ENCODE measurements at regions not wholly inside any gene's neighbourhood (a gene's known extent, or its start where the extent isn't known, plus 50 kb on each side); places are given as distances from the start of the nearest gene placed in this dataset.

- Mint-ChIP-seq H3K36me3 (ENCODE audit: insufficient read depth) (no peaks in the 10 kb centered on the region), H3K9me3 (no peaks in the 10 kb centered on the region), H3K4me1 (no peaks in the 10 kb centered on the region), H3K4me3 (no peak overlapping the region), H3K27me3 (peaks cover 18% of the 10 kb centered on the region), H3K27ac (ENCODE audit: low read depth) (no peak overlapping the region)
- ATAC-seq (replicated peaks; ENCODE audit: extremely low read depth, poor library complexity, severe bottlenecking) = no peak
- DNase-seq (ENCODE audit: low spot score in 2 of 2) = no peak
Observed at GRCh38 chr15:86004061-86004460, 75.6 kb upstream of the AGBL1 start.

DNA sequence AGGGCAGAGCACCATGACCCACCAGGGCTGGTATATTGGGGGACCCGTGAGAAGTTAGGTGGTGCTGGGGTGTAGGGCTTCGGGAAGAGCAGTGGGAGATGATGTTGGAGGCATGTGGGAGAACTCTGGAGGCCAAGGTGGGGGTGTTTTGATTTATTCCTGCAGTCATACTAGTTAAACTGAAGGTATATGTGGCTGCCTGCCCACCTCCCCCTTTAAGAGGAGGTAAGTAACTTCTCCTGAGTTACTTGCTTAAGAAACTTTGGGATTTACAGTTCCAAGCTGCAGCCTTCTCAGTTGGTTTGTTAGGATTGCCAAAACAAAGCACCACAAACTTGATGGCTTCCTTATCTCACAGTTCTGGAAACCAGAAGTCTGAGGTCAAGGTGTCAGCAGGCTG, 73.1 kb upstream of the AGBL1 start:
- no peaks in the 10 kb centered on the region for H3K9me3 Mint-ChIP-seq
- H3K36me3 Mint-ChIP-seq (ENCODE audit: insufficient read depth) = no peaks in the 10 kb centered on the region
- peaks cover 13% of the 10 kb centered on the region for H3K27me3 Mint-ChIP-seq
- no peaks in the 10 kb centered on the region for H3K4me1 Mint-ChIP-seq
- DNase-seq (ENCODE audit: low spot score in 2 of 2) = no peak
- no peak overlapping the region for H3K4me3 Mint-ChIP-seq
- no peak for ATAC-seq (replicated peaks; ENCODE audit: extremely low read depth, poor library complexity, severe bottlenecking)
- no peak overlapping the region for H3K27ac Mint-ChIP-seq (ENCODE audit: low read depth)

DNA sequence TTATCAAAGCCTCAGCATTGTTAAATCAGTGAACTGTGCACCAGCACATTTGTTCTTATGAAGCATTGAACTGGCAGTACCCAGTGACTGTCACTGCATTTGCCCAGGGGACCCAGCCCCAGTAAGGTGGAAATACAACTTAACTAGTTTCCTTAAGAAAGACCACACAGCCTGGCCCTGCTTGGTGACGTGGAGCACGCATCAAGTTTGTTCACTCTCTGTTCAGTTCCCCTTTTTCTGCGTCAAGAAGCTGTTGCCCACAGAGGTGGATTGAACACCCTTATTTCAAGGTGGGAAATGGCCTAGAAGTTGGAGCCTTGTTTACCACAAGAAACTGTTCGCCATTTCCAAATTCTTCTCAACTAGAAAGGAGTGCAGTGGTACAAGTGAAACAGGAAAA, 69.9 kb upstream of the AGBL1 start:
- Mint-ChIP-seq H3K27ac (ENCODE audit: low read depth) (no peak overlapping the region), H3K36me3 (ENCODE audit: insufficient read depth) (no peaks in the 10 kb centered on the region), H3K9me3 (no peaks in the 10 kb centered on the region)

GRCh38 chr15:86010398-86010797, 69.3 kb upstream of the AGBL1 start:
- no peaks in the 10 kb centered on the region for H3K36me3 Mint-ChIP-seq (ENCODE audit: insufficient read depth)
- H3K27ac Mint-ChIP-seq (ENCODE audit: low read depth) = no peak overlapping the region
- peaks cover under 1% of the 10 kb centered on the region for H3K27me3 Mint-ChIP-seq
- H3K4me3 Mint-ChIP-seq = no peak overlapping the region
- H3K4me1 Mint-ChIP-seq = no peaks in the 10 kb centered on the region
- DNase-seq (ENCODE audit: low spot score in 2 of 2) (no peak), ATAC-seq (replicated peaks; ENCODE audit: extremely low read depth, poor library complexity, severe bottlenecking) (no peak)
- no peaks in the 10 kb centered on the region for H3K9me3 Mint-ChIP-seq

More for the DNA sequence above, 69.9 kb upstream of the AGBL1 start:
- no peak overlapping the region for H3K4me3 Mint-ChIP-seq
- no peak for ATAC-seq (replicated peaks; ENCODE audit: extremely low read depth, poor library complexity, severe bottlenecking)
- H3K4me1 Mint-ChIP-seq = no peaks in the 10 kb centered on the region
- no peak for DNase-seq (ENCODE audit: low spot score in 2 of 2)
- no peaks in the 10 kb centered on the region for H3K27me3 Mint-ChIP-seq

GRCh38 chr15:86010891-86011290, 68.8 kb upstream of the AGBL1 start:
- Mint-ChIP-seq H3K4me3 (no peak overlapping the region), H3K27ac (ENCODE audit: low read depth) (no peak overlapping the region), H3K4me1 (no peaks in the 10 kb centered on the region)

GRCh38 chr15:86014016-86014415, 65.7 kb upstream of the AGBL1 start:
- Mint-ChIP-seq H3K9me3 (no peaks in the 10 kb centered on the region), H3K27ac (ENCODE audit: low read depth) (no peak overlapping the region), H3K36me3 (ENCODE audit: insufficient read depth) (no peaks in the 10 kb centered on the region), H3K27me3 (peaks cover 25% of the 10 kb centered on the region), H3K4me1 (no peaks in the 10 kb centered on the region), H3K4me3 (no peak overlapping the region)
- no peak for DNase-seq (ENCODE audit: low spot score in 2 of 2)
- no peak for ATAC-seq (replicated peaks; ENCODE audit: extremely low read depth, poor library complexity, severe bottlenecking)

More at GRCh38 chr15:86010891-86011290, 68.8 kb upstream of the AGBL1 start:
- ATAC-seq (replicated peaks; ENCODE audit: extremely low read depth, poor library complexity, severe bottlenecking) (no peak), DNase-seq (ENCODE audit: low spot score in 2 of 2) (no peak)
- H3K9me3 Mint-ChIP-seq = no peaks in the 10 kb centered on the region
- no peaks in the 10 kb centered on the region for H3K36me3 Mint-ChIP-seq (ENCODE audit: insufficient read depth)
- H3K27me3 Mint-ChIP-seq = peaks cover 5% of the 10 kb centered on the region

DNA sequence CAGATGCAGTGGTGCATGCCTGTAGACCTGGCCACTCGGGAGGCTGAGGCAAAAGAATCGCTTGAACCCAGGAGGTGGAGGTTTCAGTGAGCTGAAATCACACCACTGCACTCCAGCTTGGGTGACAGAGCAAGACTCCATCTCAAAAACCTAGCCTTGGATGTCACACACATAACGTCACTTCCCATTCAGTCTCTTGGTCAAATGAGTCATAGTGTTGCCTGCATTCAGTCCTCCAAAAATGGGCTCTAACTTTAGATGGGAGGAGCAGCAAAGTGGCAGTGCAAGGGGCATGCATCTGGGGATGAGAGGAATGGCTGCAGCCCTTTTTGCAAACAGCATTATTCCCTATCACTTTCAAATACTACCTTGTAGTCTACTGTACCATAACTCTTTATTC, 62.9 kb upstream of the AGBL1 start:
- Mint-ChIP-seq H3K27me3 (peaks cover 47% of the 10 kb centered on the region), H3K27ac (ENCODE audit: low read depth) (no peak overlapping the region), H3K9me3 (no peaks in the 10 kb centered on the region), H3K36me3 (ENCODE audit: insufficient read depth) (no peaks in the 10 kb centered on the region), H3K4me1 (no peaks in the 10 kb centered on the region), H3K4me3 (no peak overlapping the region)
- DNase-seq (ENCODE audit: low spot score in 2 of 2) (no peak), ATAC-seq (replicated peaks; ENCODE audit: extremely low read depth, poor library complexity, severe bottlenecking) (no peak)

- no peak overlapping the region for H3K27ac Mint-ChIP-seq (ENCODE audit: low read depth)
- DNase-seq (ENCODE audit: low spot score in 2 of 2) (no peak), ATAC-seq (replicated peaks; ENCODE audit: extremely low read depth, poor library complexity, severe bottlenecking) (no peak)
- no peaks in the 10 kb centered on the region for H3K9me3 Mint-ChIP-seq
- peaks cover 61% of the 10 kb centered on the region for H3K27me3 Mint-ChIP-seq
- H3K4me3 Mint-ChIP-seq = no peak overlapping the region
- no peaks in the 10 kb centered on the region for H3K36me3 Mint-ChIP-seq (ENCODE audit: insufficient read depth)
- no peaks in the 10 kb centered on the region for H3K4me1 Mint-ChIP-seq
Observed at GRCh38 chr15:86018679-86019078, 61.0 kb upstream of the AGBL1 start.

GRCh38 chr15:86021281-86022264, 58.1 kb upstream of the AGBL1 start:
- peaks cover 49% of the 10 kb centered on the region for H3K27me3 Mint-ChIP-seq
- ATAC-seq (replicated peaks; ENCODE audit: extremely low read depth, poor library complexity, severe bottlenecking) (no peak), DNase-seq (ENCODE audit: low spot score in 2 of 2) (no peak)
- H3K9me3 Mint-ChIP-seq = no peaks in the 10 kb centered on the region
- no peaks in the 10 kb centered on the region for H3K4me1 Mint-ChIP-seq
- no peak overlapping the region for H3K4me3 Mint-ChIP-seq
- H3K36me3 Mint-ChIP-seq (ENCODE audit: insufficient read depth) = no peaks in the 10 kb centered on the region
- H3K27ac Mint-ChIP-seq (ENCODE audit: low read depth) = no peak overlapping the region

GRCh38 chr15:86028961-86029360, 50.7 kb upstream of the AGBL1 start:
- H3K4me3 Mint-ChIP-seq = no peak overlapping the region
- no peaks in the 10 kb centered on the region for H3K36me3 Mint-ChIP-seq (ENCODE audit: insufficient read depth)
- no peaks in the 10 kb centered on the region for H3K9me3 Mint-ChIP-seq
- DNase-seq (ENCODE audit: low spot score in 2 of 2) = no peak
- no peak for ATAC-seq (replicated peaks; ENCODE audit: extremely low read depth, poor library complexity, severe bottlenecking)
- H3K4me1 Mint-ChIP-seq = no peaks in the 10 kb centered on the region
- H3K27ac Mint-ChIP-seq (ENCODE audit: low read depth) = no peak overlapping the region
- peaks cover 9% of the 10 kb centered on the region for H3K27me3 Mint-ChIP-seq
